Spinal cord (tissue), 9 donors: ENCODE measurements at regions not wholly inside any gene's neighbourhood (a gene's known extent, or its start where the extent isn't known, plus 50 kb on each side); places are given as distances from the start of the nearest gene placed in this dataset.
"Not testable (repeated sequence)": the region's sequence is repeated elsewhere in the genome, so short reads cannot be mapped to it uniquely, and the experiment has no call there.

Source experiments
- DNase-seq, 6 donors: peaks; one replicate each; pipeline versions ENCODE4 v3.0.0 to v3.0.0-alpha.2; 2013 to 2015; ENCODE audit warnings: low spot score in 6 of 6, low read depth in 4 of 6
- H3K27ac ChIP-seq: one replicate; pipeline ENCODE4 v1.5.1; 2013; ENCODE audit warnings: low read depth, low read length, control low read depth
- H3K27me3 ChIP-seq: one replicate; pipeline ENCODE4 v1.6.1; 2013; ENCODE audit warnings: low read length; ENCODE audit not compliant: control insufficient read depth, insufficient read depth
- H3K36me3 ChIP-seq: one replicate; pipeline ENCODE4 v1.6.1; 2013; ENCODE audit warnings: low read length; ENCODE audit not compliant: control insufficient read depth, insufficient read depth
- H3K4me1 ChIP-seq: one replicate; pipeline ENCODE4 v1.6.1; 2013; ENCODE audit warnings: low read length; ENCODE audit not compliant: control insufficient read depth, insufficient read depth
- H3K4me3 ChIP-seq: one replicate; pipeline ENCODE4 v1.5.1; 2013; ENCODE audit warnings: low read depth, low read length, control low read depth
- H3K9me3 ChIP-seq: one replicate; pipeline ENCODE4 v1.6.1; 2013; ENCODE audit warnings: low read length; ENCODE audit not compliant: control insufficient read depth, insufficient read depth
- WGBS: methylation state at CpG from one replicate; pipeline ENCODE4 v1.1.5; 2013; ENCODE audit warnings: missing lambda C conversion rate; ENCODE audit not compliant: insufficient coverage; 5-methylcytosine and 5-hydroxymethylcytosine counted together
- donor health status: healthy.

DNA sequence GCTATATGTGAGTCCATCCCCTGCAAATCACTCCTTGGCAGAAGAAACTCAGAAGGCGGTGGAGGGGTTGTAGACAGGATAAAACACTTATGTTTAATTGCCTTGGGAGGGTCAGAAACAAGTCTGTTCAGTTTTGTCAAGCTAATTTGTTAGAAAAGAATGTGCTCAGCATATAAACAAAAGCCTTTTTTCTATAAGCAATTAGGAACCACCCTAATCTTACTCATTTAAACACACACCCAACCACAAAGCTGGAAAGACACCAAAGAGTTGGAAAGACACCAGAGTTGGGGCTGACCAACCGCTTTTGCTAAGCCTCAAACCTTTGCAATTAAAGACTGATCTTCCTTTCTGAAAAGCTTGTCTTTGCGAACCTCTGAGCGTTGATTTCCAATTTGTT, 439.2 kb upstream of the ERCC4 start:
- no peaks in the 10 kb centered on the region for H3K36me3 ChIP-seq
- peak in 1 of 6 donors; percentile 11 for DNase-seq
- H3K27ac ChIP-seq, result no peak overlapping the region
- WGBS, result 17% methylated on average over 1 of the region's 4 CpGs
- no peak overlapping the region for H3K4me3 ChIP-seq
- H3K4me1 ChIP-seq, result no peaks in the 10 kb centered on the region
- no peaks in the 10 kb centered on the region for H3K27me3 ChIP-seq
- no peaks in the 10 kb centered on the region for H3K9me3 ChIP-seq

DNA sequence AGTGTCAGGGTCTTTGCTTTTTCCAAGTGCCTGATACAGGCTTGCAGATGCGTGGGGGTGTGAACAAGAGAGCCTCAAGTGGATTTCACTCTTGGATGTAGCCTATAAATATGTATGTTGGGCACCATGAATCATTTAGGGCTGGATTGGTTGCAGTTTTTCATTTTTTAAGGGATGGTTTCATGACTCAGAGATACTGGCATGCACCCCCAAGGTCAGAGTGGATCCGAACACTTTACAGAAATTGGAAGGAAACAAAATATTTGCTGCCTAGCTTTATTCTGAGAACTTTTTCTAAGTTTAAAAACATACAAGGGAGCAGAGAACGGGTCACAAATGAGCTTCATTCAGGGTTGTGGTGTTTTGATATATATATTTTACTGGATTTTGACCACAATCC, 436.8 kb upstream of the ERCC4 start:
- Histone ChIP-seq H3K27ac (no peak overlapping the region), H3K27me3 (no peaks in the 10 kb centered on the region), H3K9me3 (no peaks in the 10 kb centered on the region), H3K4me3 (no peak overlapping the region), H3K36me3 (no peaks in the 10 kb centered on the region), H3K4me1 (no peaks in the 10 kb centered on the region)
- WGBS, result 97% methylated on average over 2 of the region's 3 CpGs
- DNase-seq, result no peak

DNA sequence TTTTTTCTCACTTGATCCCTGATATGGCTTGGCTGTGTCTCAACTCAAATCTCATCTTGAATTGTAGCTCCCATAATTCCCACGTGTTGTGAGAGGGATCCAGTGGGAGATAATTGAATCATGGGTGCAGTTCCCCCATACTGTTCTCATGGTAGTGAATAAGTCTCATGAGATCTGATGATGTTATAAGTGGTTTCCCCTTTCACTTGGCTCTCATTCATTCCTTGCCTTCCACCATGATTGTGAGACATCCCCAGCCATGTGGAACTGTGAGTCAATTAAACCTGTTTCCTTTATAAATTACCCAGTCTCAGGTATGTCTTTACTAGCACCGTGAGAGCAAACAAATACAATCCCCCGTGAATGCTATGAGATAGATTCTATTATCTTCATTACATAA, 430.5 kb upstream of the ERCC4 start:
- WGBS, result 100% methylated on average over 2 of the region's 3 CpGs
- not testable (repeated sequence) for H3K27ac ChIP-seq, H3K27me3 ChIP-seq, DNase-seq, H3K36me3 ChIP-seq, H3K4me3 ChIP-seq, H3K9me3 ChIP-seq, H3K4me1 ChIP-seq

DNA sequence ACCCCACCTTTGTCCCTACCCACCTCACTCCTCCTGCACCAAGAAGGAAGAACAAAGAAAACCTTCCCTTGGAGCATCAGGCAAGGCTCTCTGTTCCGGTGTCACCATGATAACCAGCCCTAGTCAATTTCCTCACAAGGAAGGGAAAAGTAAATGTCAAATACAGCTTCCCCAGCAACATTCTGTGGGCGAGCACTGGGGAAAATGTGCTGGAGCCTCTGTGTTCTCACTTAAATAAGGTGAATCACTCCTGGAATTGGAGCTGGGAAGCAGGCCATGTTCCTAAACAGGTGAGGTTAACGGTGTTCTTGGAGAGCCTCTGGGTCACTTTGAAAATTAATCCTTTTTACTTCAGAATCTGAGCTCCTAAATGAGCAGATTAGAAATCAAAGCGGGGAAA, 427.9 kb upstream of the ERCC4 start:
- DNase-seq, result no peak
- Histone ChIP-seq H3K36me3 (no peaks in the 10 kb centered on the region), H3K27ac (no peak overlapping the region), H3K27me3 (no peaks in the 10 kb centered on the region), H3K4me3 (no peak overlapping the region), H3K4me1 (no peaks in the 10 kb centered on the region), H3K9me3 (no peaks in the 10 kb centered on the region)
- WGBS, result no CpG with 5 or more reads among the region's 4 CpGs

DNA sequence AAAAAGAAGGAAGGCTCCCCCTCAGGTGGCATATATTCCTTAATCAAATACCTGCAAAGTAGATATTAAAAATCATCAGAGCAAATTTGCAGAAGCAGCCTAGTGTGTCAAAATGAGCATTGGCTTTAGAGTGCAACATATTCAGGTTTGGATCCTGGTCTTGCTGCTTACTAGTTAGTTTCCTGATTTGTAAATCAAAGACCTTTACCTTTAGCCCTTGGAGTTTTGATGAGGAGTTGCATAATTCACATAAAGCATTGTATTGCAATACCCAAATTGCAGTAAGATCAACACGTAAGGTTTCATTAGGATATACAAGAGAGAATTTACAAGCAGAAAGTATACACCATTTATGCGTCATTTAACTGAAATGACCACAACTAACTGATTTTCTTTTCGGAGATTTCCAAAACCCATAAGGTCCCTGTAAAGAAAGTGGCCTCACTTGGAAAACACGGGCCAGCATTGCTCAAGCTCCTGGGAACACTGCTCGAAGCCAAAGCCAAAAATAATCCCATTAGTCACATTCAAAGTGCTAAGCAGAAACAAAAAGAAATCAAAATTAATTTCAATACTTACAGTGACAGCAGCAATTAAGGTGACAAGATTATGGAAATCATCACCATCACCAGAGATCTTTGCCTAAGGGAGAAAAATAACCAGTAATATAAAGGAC, 415.9 kb upstream of the ERCC4 start:
- no peak overlapping the region for H3K4me3 ChIP-seq
- H3K4me1 ChIP-seq, result no peaks in the 10 kb centered on the region
- WGBS, result 72% methylated on average over 3 of the region's 5 CpGs
- H3K36me3 ChIP-seq, result no peaks in the 10 kb centered on the region
- H3K9me3 ChIP-seq, result no peaks in the 10 kb centered on the region
- H3K27ac ChIP-seq, result no peak overlapping the region
- H3K27me3 ChIP-seq, result no peaks in the 10 kb centered on the region
- DNase-seq, result no peak

DNA sequence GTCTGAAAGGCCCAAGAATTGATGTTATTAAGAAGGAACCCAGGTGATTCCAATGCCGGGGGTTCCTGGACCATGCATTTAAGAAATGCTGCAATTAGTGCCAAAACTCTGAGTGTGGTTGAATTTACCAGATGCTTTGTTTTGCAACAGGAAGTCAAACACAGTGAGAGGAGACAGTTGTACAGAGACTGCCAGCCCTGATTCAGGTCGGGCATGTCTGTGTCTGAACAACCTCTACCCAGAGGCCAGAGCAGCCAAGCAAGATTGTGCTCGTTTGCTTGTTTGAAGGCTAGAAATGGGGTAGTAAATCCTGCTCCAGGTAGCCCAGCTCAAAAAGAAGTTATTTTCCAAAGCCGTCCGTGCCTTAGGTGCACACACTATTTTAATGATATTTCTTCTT, 412.4 kb upstream of the ERCC4 start:
- Histone ChIP-seq H3K9me3 (no peaks in the 10 kb centered on the region), H3K27me3 (no peaks in the 10 kb centered on the region), H3K4me3 (no peak overlapping the region), H3K4me1 (no peaks in the 10 kb centered on the region), H3K36me3 (no peaks in the 10 kb centered on the region), H3K27ac (no peak overlapping the region)
- no peak for DNase-seq
- 100% methylated on average over 1 of the region's 5 CpGs for WGBS

DNA sequence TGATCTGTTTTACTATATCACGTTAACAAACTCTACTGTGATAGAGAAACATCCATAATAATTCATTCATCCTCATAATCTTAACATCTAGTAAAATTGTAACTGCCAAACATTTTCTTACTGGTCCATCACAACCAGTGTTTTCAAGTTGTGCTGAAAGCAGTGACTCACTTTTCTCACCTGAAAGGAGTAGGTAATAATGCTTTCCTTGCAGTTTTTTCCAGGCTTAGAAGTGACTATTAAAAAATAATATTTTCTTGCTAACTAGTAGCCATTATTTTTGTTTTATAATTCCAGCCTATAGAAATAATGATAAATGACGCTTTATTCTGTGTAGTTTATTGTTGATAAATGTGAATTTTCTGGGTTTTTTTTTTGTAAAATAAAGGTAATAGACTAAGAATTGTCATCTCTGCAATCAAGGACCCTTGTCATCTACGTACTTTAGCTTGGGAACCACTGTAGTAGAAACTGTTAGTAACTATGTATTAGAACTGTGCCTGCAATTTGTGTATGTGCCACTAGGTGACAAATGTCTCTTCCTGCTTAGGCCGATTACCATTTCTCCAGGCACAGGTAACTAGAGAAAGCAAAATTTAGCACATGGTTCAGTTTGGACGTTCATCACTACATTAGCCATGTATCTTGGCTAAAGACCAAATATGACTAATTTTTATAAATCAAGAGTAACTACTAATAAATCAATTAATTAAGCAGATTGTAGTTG, 409.4 kb upstream of the ERCC4 start:
- no peak overlapping the region for H3K4me3 ChIP-seq
- no peak overlapping the region for H3K27ac ChIP-seq
- no peaks in the 10 kb centered on the region for H3K4me1 ChIP-seq
- WGBS, result 53% methylated on average over 2 of the region's 5 CpGs
- H3K36me3 ChIP-seq, result no peaks in the 10 kb centered on the region
- no peak for DNase-seq
- H3K27me3 ChIP-seq, result no peaks in the 10 kb centered on the region
- H3K9me3 ChIP-seq, result no peaks in the 10 kb centered on the region

DNA sequence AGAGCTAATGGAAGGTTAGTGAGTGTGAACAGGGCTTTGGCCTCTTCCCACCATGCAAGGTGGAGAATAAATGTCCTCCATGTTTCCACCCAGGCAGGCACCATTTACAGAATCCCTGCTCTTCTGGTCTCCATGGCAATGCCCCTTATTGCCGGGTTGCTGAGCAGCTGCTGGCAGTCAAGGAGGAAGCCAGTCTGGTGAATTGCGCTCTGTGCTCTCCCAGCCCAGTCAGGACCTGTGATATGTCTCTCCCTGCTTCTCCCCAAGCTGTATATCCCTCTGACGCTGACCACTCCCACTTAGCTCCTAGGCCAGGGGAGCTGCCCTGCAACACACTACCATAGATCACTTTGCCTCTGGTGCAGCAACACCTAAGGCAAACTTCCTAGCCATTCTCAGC, 402.1 kb upstream of the ERCC4 start:
- WGBS, result 19% methylated on average over 3 of the region's 3 CpGs
- Histone ChIP-seq H3K36me3 (no peaks in the 10 kb centered on the region), H3K27ac (no peak overlapping the region), H3K27me3 (no peaks in the 10 kb centered on the region), H3K4me1 (peaks cover 4% of the 10 kb centered on the region), H3K9me3 (no peaks in the 10 kb centered on the region), H3K4me3 (no peak overlapping the region)
- DNase-seq, result peak in 5 of 6 donors; percentile 7 to 69 (median 29)

DNA sequence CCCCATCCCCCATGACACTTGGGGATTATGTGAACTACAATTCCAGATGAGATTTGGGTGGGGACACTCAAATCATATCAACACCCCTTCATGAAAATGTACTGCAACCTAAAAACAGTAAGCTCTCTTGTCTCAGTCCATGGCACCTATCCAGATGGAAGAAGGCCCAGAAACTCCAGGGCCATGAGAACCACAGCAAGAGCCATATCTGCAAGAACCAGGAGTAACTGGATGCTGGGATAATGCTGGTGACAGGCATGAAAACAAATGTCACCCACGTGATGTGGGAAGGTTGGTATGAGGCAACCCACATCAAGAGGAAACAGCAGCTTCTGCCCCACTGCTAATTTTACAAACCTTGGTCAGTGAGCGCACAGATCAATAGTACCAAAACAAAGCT, 400.1 kb upstream of the ERCC4 start:
- Histone ChIP-seq H3K36me3 (no peaks in the 10 kb centered on the region), H3K9me3 (no peaks in the 10 kb centered on the region), H3K27me3 (no peaks in the 10 kb centered on the region), H3K4me3 (no peak overlapping the region), H3K4me1 (peaks cover 4% of the 10 kb centered on the region), H3K27ac (no peak overlapping the region)
- peak in 1 of 6 donors; percentile 21 for DNase-seq
- 90% methylated on average over 2 of the region's 2 CpGs for WGBS

DNA sequence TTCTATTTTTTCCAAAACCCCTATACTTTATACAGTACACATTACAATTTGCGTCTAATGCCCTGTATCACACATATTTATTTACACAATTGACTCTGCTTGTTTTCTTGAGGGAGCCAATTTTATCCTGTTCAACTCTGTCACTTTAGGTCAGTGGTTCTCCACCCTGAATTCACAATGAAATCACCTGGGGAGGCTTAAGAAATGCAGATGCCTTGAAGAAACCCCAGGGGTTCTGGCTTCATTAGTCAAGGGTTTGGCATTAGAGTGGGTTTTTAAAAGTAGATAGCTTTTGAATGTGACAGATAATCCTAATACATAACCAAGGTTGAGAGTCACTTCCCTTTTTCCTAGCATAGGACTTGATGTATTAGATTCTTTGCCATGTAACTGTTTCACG, 398.6 kb upstream of the ERCC4 start:
- Histone ChIP-seq H3K27ac (no peak overlapping the region), H3K36me3 (no peaks in the 10 kb centered on the region), H3K4me3 (no peak overlapping the region), H3K27me3 (no peaks in the 10 kb centered on the region), H3K4me1 (peaks cover 4% of the 10 kb centered on the region), H3K9me3 (no peaks in the 10 kb centered on the region)
- WGBS, result 57% methylated on average over 1 of the region's 2 CpGs
- DNase-seq, result no peak
